Stimulated activated CD8-positive, alpha-beta memory T cell treated with anti-CD3 and anti-CD28 coated beads, Interleukin-15, amount 100 ng/mL, for 4 hours (primary cell): ENCODE measurements at regions not wholly inside any gene's neighbourhood (a gene's known extent, or its start where the extent isn't known, plus 50 kb on each side); places are given as distances from the start of the nearest gene placed in this dataset.
"Not testable (repeated sequence)": the region's sequence is repeated elsewhere in the genome, so short reads cannot be mapped to it uniquely, and the experiment has no call there.

ENCODE experiments used
- DNase-seq, 2 donors: peaks; one replicate each; pipeline ENCODE4 v3.0.0-alpha.2; 2020; ENCODE audit warnings: low read depth in 2 of 2

GRCh38 chr6:141248021-141248799, 884.5 kb upstream of the GJE1 start:
- no peak for DNase-seq

- DNase-seq = no peak
Measured at GRCh38 chr6:141244366-141244765, 888.4 kb upstream of the GJE1 start.

- DNase-seq = no peak
Measured at GRCh38 chr6:141242957-141243356, 889.8 kb upstream of the GJE1 start.

- no peak for DNase-seq
Measured at GRCh38 chr6:141229296-141229695, 903.4 kb upstream of the GJE1 start.

GRCh38 chr6:141218583-141218982, 914.1 kb upstream of the GJE1 start:
- no peak for DNase-seq

GRCh38 chr6:141216726-141217125, 916.0 kb upstream of the GJE1 start:
- DNase-seq = no peak

- DNase-seq = no peak
Measured at GRCh38 chr6:141212296-141212695, 920.4 kb upstream of the GJE1 start.

- no peak for DNase-seq
Measured at GRCh38 chr6:141211845-141212244, 920.9 kb upstream of the GJE1 start.

- no peak for DNase-seq
Measured at GRCh38 chr6:141210901-141211300, 921.8 kb upstream of the GJE1 start.

- no peak for DNase-seq
Measured at GRCh38 chr6:141209890-141210289, 922.8 kb upstream of the GJE1 start.

- no peak for DNase-seq
Measured at GRCh38 chr6:141208101-141208500, 924.6 kb upstream of the GJE1 start.

- no peak for DNase-seq
Measured at GRCh38 chr6:141203902-141204575, 928.7 kb upstream of the GJE1 start.

- DNase-seq = no peak
Measured at GRCh38 chr6:141202626-141203025, 930.1 kb upstream of the GJE1 start.

- no peak for DNase-seq
Measured at GRCh38 chr6:141199074-141199473, 933.7 kb upstream of the GJE1 start.

GRCh38 chr6:141195251-141195832, 937.4 kb upstream of the GJE1 start:
- DNase-seq = no peak

GRCh38 chr6:141183368-141183767, 949.4 kb upstream of the GJE1 start:
- no peak for DNase-seq

GRCh38 chr6:141175458-141175857, 957.3 kb upstream of the GJE1 start:
- not testable (repeated sequence) for DNase-seq

- no peak for DNase-seq
Measured at GRCh38 chr6:141174932-141175331, 957.8 kb upstream of the GJE1 start.

- DNase-seq = no peak
Measured at GRCh38 chr6:141173529-141173928, 959.2 kb upstream of the GJE1 start.

- DNase-seq = no peak
Measured at GRCh38 chr6:141169419-141169818, 963.3 kb upstream of the GJE1 start.

- DNase-seq = no peak
Measured at GRCh38 chr6:141167945-141168344, 964.8 kb upstream of the GJE1 start.

- no peak for DNase-seq
Measured at GRCh38 chr6:141165002-141165665, 967.6 kb upstream of the GJE1 start.
